Activated naive CD8-positive, alpha-beta T cell treated with anti-CD3 and anti-CD28 coated beads, Interleukin-2, amount 10 ng/mL, durations not matched to agents 7 days and 5 days (primary cell): ENCODE measurements at regions not wholly inside any gene's neighbourhood (a gene's known extent, or its start where the extent isn't known, plus 50 kb on each side); places are given as distances from the start of the nearest gene placed in this dataset.
"Not testable (repeated sequence)": the region's sequence is repeated elsewhere in the genome, so short reads cannot be mapped to it uniquely, and the experiment has no call there.

Experiments used
- ATAC-seq: fragments of 150-1000 bp; cut with Tn5 transposase; one replicate; pipeline ENCODE4 v1.10.0; 2021; ENCODE audit warnings: low read depth, moderate library complexity
- POLR2A ChIA-PET: fragments of 350-600 bp; sonication (Branson Sonifier 250); formaldehyde crosslinking; loops from one replicate; lab custom pipeline; 2021; ENCODE audit warnings: antibody characterized with exemption; lab: Charles Lee
- DNase-seq: peaks from one replicate; pipeline ENCODE4 v3.0.0; 2021
- H3K27ac Mint-ChIP-seq: one replicate; pipeline ENCODE4 v1.8.0; 2022; ENCODE audit warnings: mild to moderate bottlenecking, mixed read lengths
- H3K27me3 Mint-ChIP-seq: one replicate; pipeline ENCODE4 v1.8.0; 2022; ENCODE audit warnings: mild to moderate bottlenecking, moderate library complexity, mixed read lengths
- H3K36me3 Mint-ChIP-seq: one replicate; pipeline ENCODE4 v1.8.0; 2021; ENCODE audit warnings: mild to moderate bottlenecking, mixed read lengths
- H3K4me1 Mint-ChIP-seq: one replicate; pipeline ENCODE4 v1.8.0; 2021; ENCODE audit warnings: mixed read lengths
- H3K4me3 Mint-ChIP-seq: one replicate; pipeline ENCODE4 v1.8.0; 2022; ENCODE audit warnings: mild to moderate bottlenecking, moderate library complexity, mixed read lengths
- H3K9me3 Mint-ChIP-seq: one replicate; pipeline ENCODE4 v1.8.0; 2021; ENCODE audit warnings: mixed read lengths

GRCh38 chr4:42268824-42269223 is 116.4 kb upstream of the BEND4 start:
- no peak for DNase-seq
- ATAC-seq: no peak
- Mint-ChIP-seq H3K4me3 (no peak overlapping the region), H3K9me3 (no peaks in the 10 kb centered on the region), H3K27me3 (peaks cover 4% of the 10 kb centered on the region), H3K4me1 (no peaks in the 10 kb centered on the region), H3K36me3 (no peaks in the 10 kb centered on the region), H3K27ac (no peak overlapping the region)
- POLR2A ChIA-PET: no interaction called here

GRCh38 chr4:42271096-42271495 is 118.6 kb upstream of the BEND4 start:
- no peak overlapping the region for H3K4me3 Mint-ChIP-seq
- H3K27me3 Mint-ChIP-seq: peaks cover 4% of the 10 kb centered on the region
- no peak overlapping the region for H3K27ac Mint-ChIP-seq
- POLR2A ChIA-PET: no interaction called here
- no peaks in the 10 kb centered on the region for H3K36me3 Mint-ChIP-seq
- ATAC-seq: no peak
- no peaks in the 10 kb centered on the region for H3K9me3 Mint-ChIP-seq
- H3K4me1 Mint-ChIP-seq: no peaks in the 10 kb centered on the region
- DNase-seq: no peak

GRCh38 chr4:42277291-42277690 is 120.0 kb upstream of the SHISA3 start:
- DNase-seq (no peak), ATAC-seq (no peak)
- peaks cover 12% of the 10 kb centered on the region for H3K27me3 Mint-ChIP-seq
- no peaks in the 10 kb centered on the region for H3K9me3 Mint-ChIP-seq
- no peak overlapping the region for H3K27ac Mint-ChIP-seq
- H3K36me3 Mint-ChIP-seq: no peaks in the 10 kb centered on the region
- peaks cover 7% of the 10 kb centered on the region for H3K4me1 Mint-ChIP-seq
- H3K4me3 Mint-ChIP-seq: no peak overlapping the region
- POLR2A ChIA-PET: no interaction called here

- Mint-ChIP-seq H3K27me3 (peaks cover 16% of the 10 kb centered on the region), H3K27ac (no peak overlapping the region), H3K9me3 (no peaks in the 10 kb centered on the region)
Observed at GRCh38 chr4:42278709-42279324, 118.5 kb upstream of the SHISA3 start.

GRCh38 chr4:42280327-42281095 is 116.8 kb upstream of the SHISA3 start:
- Mint-ChIP-seq H3K27ac (no peak overlapping the region), H3K9me3 (no peaks in the 10 kb centered on the region), H3K4me1 (peaks cover 7% of the 10 kb centered on the region), H3K4me3 (no peak overlapping the region), H3K36me3 (no peaks in the 10 kb centered on the region), H3K27me3 (peaks cover 16% of the 10 kb centered on the region)
- POLR2A ChIA-PET: no interaction called here
- ATAC-seq (no peak), DNase-seq (no peak)

More at GRCh38 chr4:42278709-42279324, 118.5 kb upstream of the SHISA3 start:
- no peak overlapping the region for H3K4me3 Mint-ChIP-seq
- peaks cover 7% of the 10 kb centered on the region for H3K4me1 Mint-ChIP-seq
- POLR2A ChIA-PET: no interaction called here
- H3K36me3 Mint-ChIP-seq: no peaks in the 10 kb centered on the region
- no peak for ATAC-seq
- no peak for DNase-seq

- Mint-ChIP-seq H3K4me3 (no peak overlapping the region), H3K27me3 (peaks cover 16% of the 10 kb centered on the region), H3K36me3 (no peaks in the 10 kb centered on the region), H3K27ac (no peak overlapping the region), H3K9me3 (no peaks in the 10 kb centered on the region), H3K4me1 (peaks cover 7% of the 10 kb centered on the region)
- ATAC-seq: no peak
- no peak for DNase-seq
- POLR2A ChIA-PET: no interaction called here
Observed at GRCh38 chr4:42281324-42282020, 115.8 kb upstream of the SHISA3 start.

GRCh38 chr4:42282081-42282901 is 115.0 kb upstream of the SHISA3 start:
- Mint-ChIP-seq H3K36me3 (no peaks in the 10 kb centered on the region), H3K4me3 (no peak overlapping the region), H3K27ac (no peak overlapping the region), H3K4me1 (peaks cover 7% of the 10 kb centered on the region), H3K9me3 (no peaks in the 10 kb centered on the region), H3K27me3 (peaks cover 16% of the 10 kb centered on the region)
- POLR2A ChIA-PET: no interaction called here
- DNase-seq (no peak), ATAC-seq (peak; percentile 68)

GRCh38 chr4:42284030-42284429 is 113.3 kb upstream of the SHISA3 start:
- POLR2A ChIA-PET: no interaction called here
- no peaks in the 10 kb centered on the region for H3K9me3 Mint-ChIP-seq
- ATAC-seq (no peak), DNase-seq (no peak)
- H3K36me3 Mint-ChIP-seq: no peaks in the 10 kb centered on the region
- peaks cover 7% of the 10 kb centered on the region for H3K4me1 Mint-ChIP-seq
- no peak overlapping the region for H3K4me3 Mint-ChIP-seq
- H3K27ac Mint-ChIP-seq: no peak overlapping the region
- H3K27me3 Mint-ChIP-seq: peaks cover 12% of the 10 kb centered on the region

- DNase-seq, H3K36me3 Mint-ChIP-seq, H3K4me1 Mint-ChIP-seq, H3K27me3 Mint-ChIP-seq, H3K9me3 Mint-ChIP-seq, ATAC-seq, POLR2A ChIA-PET, H3K4me3 Mint-ChIP-seq, H3K27ac Mint-ChIP-seq: not testable (repeated sequence)
Observed at GRCh38 chr4:42288876-42289275, 108.4 kb upstream of the SHISA3 start.

GRCh38 chr4:42292192-42292591 is 105.1 kb upstream of the SHISA3 start:
- not testable (repeated sequence) for H3K9me3 Mint-ChIP-seq, H3K27ac Mint-ChIP-seq

GRCh38 chr4:42293967-42294813 is 103.1 kb upstream of the SHISA3 start:
- Mint-ChIP-seq H3K4me3 (no peak overlapping the region), H3K27me3 (peaks cover 3% of the 10 kb centered on the region), H3K4me1 (no peaks in the 10 kb centered on the region), H3K36me3 (no peaks in the 10 kb centered on the region), H3K27ac (no peak overlapping the region), H3K9me3 (no peaks in the 10 kb centered on the region)
- POLR2A ChIA-PET: no interaction called here
- ATAC-seq (no peak), DNase-seq (no peak)

More at GRCh38 chr4:42292192-42292591, 105.1 kb upstream of the SHISA3 start:
- H3K27me3 Mint-ChIP-seq, H3K36me3 Mint-ChIP-seq, DNase-seq, H3K4me3 Mint-ChIP-seq, ATAC-seq, POLR2A ChIA-PET, H3K4me1 Mint-ChIP-seq: not testable (repeated sequence)

- POLR2A ChIA-PET: no interaction called here
- Mint-ChIP-seq H3K4me1 (no peaks in the 10 kb centered on the region), H3K4me3 (no peak overlapping the region), H3K9me3 (no peaks in the 10 kb centered on the region), H3K27me3 (peaks cover 9% of the 10 kb centered on the region), H3K27ac (no peak overlapping the region), H3K36me3 (no peaks in the 10 kb centered on the region)
- no peak for ATAC-seq
- no peak for DNase-seq
Observed at GRCh38 chr4:42296196-42296595, 101.1 kb upstream of the SHISA3 start.
